22Rv1 (cell line): ENCODE measurements at regions not wholly inside any gene's neighbourhood (a gene's known extent, or its start where the extent isn't known, plus 50 kb on each side); places are given as distances from the start of the nearest gene placed in this dataset.

Experiments
- ZFX ChIP-seq: fragments of 450-650 bp; IDR thresholded peaks from 2 replicates; pipeline ENCODE4 v1.6.1; 2017; ENCODE audit warnings: antibody characterized with exemption, borderline replicate concordance
- TF ChIP-seq, protein P1 (sequence below): fragments of 450-650 bp; IDR thresholded peaks from 2 replicates; pipeline ENCODE4 v1.5.1; 2017; ENCODE audit warnings: mild to moderate bottlenecking

DNA sequence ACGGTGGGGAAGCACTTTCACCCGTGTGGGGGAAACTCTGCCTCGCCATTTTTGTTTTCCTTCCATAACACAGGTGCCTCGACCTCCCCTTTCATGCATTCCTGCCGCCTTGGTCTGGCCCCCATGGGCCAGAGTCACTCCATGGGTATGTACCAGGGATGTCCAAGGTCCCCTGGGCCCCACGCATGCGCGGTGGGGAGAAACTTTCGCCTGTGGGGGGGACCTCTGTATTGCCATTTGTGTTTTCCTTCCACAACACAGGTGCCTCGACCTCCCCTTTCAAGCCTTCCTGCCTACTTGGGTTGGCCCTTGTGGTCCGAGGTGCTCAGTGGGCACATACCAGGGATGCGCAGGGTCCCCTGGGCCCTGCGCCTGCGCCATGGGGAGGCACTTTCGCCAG is 345.8 kb downstream of the ALG10 start:
- TF ChIP-seq, protein P1, sequence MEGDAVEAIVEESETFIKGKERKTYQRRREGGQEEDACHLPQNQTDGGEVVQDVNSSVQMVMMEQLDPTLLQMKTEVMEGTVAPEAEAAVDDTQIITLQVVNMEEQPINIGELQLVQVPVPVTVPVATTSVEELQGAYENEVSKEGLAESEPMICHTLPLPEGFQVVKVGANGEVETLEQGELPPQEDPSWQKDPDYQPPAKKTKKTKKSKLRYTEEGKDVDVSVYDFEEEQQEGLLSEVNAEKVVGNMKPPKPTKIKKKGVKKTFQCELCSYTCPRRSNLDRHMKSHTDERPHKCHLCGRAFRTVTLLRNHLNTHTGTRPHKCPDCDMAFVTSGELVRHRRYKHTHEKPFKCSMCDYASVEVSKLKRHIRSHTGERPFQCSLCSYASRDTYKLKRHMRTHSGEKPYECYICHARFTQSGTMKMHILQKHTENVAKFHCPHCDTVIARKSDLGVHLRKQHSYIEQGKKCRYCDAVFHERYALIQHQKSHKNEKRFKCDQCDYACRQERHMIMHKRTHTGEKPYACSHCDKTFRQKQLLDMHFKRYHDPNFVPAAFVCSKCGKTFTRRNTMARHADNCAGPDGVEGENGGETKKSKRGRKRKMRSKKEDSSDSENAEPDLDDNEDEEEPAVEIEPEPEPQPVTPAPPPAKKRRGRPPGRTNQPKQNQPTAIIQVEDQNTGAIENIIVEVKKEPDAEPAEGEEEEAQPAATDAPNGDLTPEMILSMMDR: no peak
- no peak for TF ChIP-seq ZFX
